Panc1 (cell line): ENCODE measurements at regions not wholly inside any gene's neighbourhood (a gene's known extent, or its start where the extent isn't known, plus 50 kb on each side); places are given as distances from the start of the nearest gene placed in this dataset.

Experiments used
- CTCF ChIP-seq: fragments of 450-650 bp; IDR thresholded peaks from 2 replicates; pipeline ENCODE4 v1.5.1; 2017; ENCODE audit warnings: mild to moderate bottlenecking
- POLR2AphosphoS5 ChIP-seq: IDR thresholded peaks from 2 replicates; pipeline ENCODE4 v1.6.1; 2012; ENCODE audit warnings: mild to moderate bottlenecking, low read depth, low read length, moderate library complexity
- SIN3A ChIP-seq: IDR thresholded peaks from 2 replicates; pipeline ENCODE4 v1.6.1; 2012; ENCODE audit warnings: low read depth, mild to moderate bottlenecking, low read length, moderate library complexity, borderline replicate concordance; ENCODE audit not compliant: insufficient read depth
- TF ChIP-seq, protein P1 (sequence below), 2 experiments: IDR thresholded peaks; 2 replicates each; pipeline ENCODE4 v1.6.1; 2011 to 2012; ENCODE audit warnings: low read depth in 2 of 2, control low read depth in 1 of 2, low read length in 1 of 2, mild to moderate bottlenecking in 1 of 2, moderate library complexity in 1 of 2; ENCODE audit not compliant: insufficient read depth in 1 of 2

GRCh38 chr4:174100910-174101309 is 182.6 kb downstream of the FBXO8 start:
- no peak for TF ChIP-seq CTCF
- TF ChIP-seq POLR2AphosphoS5, result no peak
- no peak for TF ChIP-seq SIN3A
- TF ChIP-seq, protein P1, sequence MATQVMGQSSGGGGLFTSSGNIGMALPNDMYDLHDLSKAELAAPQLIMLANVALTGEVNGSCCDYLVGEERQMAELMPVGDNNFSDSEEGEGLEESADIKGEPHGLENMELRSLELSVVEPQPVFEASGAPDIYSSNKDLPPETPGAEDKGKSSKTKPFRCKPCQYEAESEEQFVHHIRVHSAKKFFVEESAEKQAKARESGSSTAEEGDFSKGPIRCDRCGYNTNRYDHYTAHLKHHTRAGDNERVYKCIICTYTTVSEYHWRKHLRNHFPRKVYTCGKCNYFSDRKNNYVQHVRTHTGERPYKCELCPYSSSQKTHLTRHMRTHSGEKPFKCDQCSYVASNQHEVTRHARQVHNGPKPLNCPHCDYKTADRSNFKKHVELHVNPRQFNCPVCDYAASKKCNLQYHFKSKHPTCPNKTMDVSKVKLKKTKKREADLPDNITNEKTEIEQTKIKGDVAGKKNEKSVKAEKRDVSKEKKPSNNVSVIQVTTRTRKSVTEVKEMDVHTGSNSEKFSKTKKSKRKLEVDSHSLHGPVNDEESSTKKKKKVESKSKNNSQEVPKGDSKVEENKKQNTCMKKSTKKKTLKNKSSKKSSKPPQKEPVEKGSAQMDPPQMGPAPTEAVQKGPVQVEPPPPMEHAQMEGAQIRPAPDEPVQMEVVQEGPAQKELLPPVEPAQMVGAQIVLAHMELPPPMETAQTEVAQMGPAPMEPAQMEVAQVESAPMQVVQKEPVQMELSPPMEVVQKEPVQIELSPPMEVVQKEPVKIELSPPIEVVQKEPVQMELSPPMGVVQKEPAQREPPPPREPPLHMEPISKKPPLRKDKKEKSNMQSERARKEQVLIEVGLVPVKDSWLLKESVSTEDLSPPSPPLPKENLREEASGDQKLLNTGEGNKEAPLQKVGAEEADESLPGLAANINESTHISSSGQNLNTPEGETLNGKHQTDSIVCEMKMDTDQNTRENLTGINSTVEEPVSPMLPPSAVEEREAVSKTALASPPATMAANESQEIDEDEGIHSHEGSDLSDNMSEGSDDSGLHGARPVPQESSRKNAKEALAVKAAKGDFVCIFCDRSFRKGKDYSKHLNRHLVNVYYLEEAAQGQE (IDR thresholded peaks at IDR 0.05; ENCODE audit: insufficient read depth in 1 of 2, low read depth in 2 of 2, low read length in 1 of 2), result no peak
